ENCODE measurements at regions not wholly inside any gene's neighbourhood (a gene's known extent, or its start where the extent isn't known, plus 50 kb on each side); places are given as distances from the start of the nearest gene placed in this dataset.

GRCh38 chr19:28345811-28346210, 867.1 kb downstream of the UQCRFS1 start:
- Histone ChIP-seq H3K56ac (ENCODE audit: insufficient read length, low read depth, low read length) (no peak overlapping the region), H3K27me3 (ENCODE audit: insufficient read depth, low read length) (no peaks in the 10 kb centered on the region), H3K14ac (ENCODE audit: insufficient read depth, low read length) (no peak overlapping the region), H3K79me1 (ENCODE audit: insufficient read depth, low read depth, low read length, poor library complexity, severe bottlenecking) (no peaks in the 10 kb centered on the region), H4K8ac (replicated peaks; ENCODE audit: insufficient read length, low read depth, low read length) (no peak overlapping the region), H2AK5ac (ENCODE audit: insufficient read length, low read length) (no peak overlapping the region), H2AFZ (ENCODE audit: low read length) (no peak overlapping the region), H3K18ac (ENCODE audit: insufficient read length, low read depth, low read length) (no peak overlapping the region), H3K23ac (ENCODE audit: insufficient read length, low read depth, low read length) (no peak overlapping the region), H2BK120ac (ENCODE audit: low read depth, low read length, poor library complexity, severe bottlenecking) (no peak overlapping the region), H3K9me3 (ENCODE audit: control insufficient read depth, low read depth, low read length) (no peaks in the 10 kb centered on the region), H3K79me2 (ENCODE audit: insufficient read depth, low read length) (no peaks in the 10 kb centered on the region), H4K5ac (ENCODE audit: insufficient read length, low read depth, low read length) (no peak overlapping the region), H2BK20ac (ENCODE audit: low read depth, low read length, poor library complexity, severe bottlenecking) (no peak overlapping the region), H2BK15ac (ENCODE audit: low read depth, low read length) (no peak overlapping the region), H3K4ac (ENCODE audit: low read depth, low read length) (no peak overlapping the region), H2BK5ac (ENCODE audit: insufficient read length, low read length) (no peak overlapping the region), H4K20me1 (ENCODE audit: control insufficient read depth, insufficient read depth, insufficient read length) (no peaks in the 10 kb centered on the region), H2BK12ac (ENCODE audit: insufficient read length, low read depth, low read length) (no peak overlapping the region), H3K4me1 (ENCODE audit: insufficient read depth, low read length) (no peaks in the 10 kb centered on the region), H3K9ac (ENCODE audit: extremely low read depth, insufficient read length, low read length) (no peak overlapping the region), H3K4me2 (ENCODE audit: insufficient read depth, insufficient read length, low read length) (no peak overlapping the region), H4K91ac (ENCODE audit: insufficient read length, low read depth, low read length) (no peak overlapping the region), H3K27ac (ENCODE audit: insufficient read length, low read depth, low read length) (no peak overlapping the region), H3T11ph (ENCODE audit: low read length) (no peak overlapping the region), H3K23me2 (ENCODE audit: insufficient read length, low read depth, low read length, poor library complexity, severe bottlenecking) (no peaks in the 10 kb centered on the region)
- no peaks in the 10 kb centered on the region for H3K27me3 Mint-ChIP-seq (ENCODE audit: low read depth)
- no CpG with 5 or more reads among the region's 3 CpGs for WGBS (ENCODE audit: extremely low coverage, insufficient read length, low lambda C conversion rate)
- TF ChIP-seq, protein P1, sequence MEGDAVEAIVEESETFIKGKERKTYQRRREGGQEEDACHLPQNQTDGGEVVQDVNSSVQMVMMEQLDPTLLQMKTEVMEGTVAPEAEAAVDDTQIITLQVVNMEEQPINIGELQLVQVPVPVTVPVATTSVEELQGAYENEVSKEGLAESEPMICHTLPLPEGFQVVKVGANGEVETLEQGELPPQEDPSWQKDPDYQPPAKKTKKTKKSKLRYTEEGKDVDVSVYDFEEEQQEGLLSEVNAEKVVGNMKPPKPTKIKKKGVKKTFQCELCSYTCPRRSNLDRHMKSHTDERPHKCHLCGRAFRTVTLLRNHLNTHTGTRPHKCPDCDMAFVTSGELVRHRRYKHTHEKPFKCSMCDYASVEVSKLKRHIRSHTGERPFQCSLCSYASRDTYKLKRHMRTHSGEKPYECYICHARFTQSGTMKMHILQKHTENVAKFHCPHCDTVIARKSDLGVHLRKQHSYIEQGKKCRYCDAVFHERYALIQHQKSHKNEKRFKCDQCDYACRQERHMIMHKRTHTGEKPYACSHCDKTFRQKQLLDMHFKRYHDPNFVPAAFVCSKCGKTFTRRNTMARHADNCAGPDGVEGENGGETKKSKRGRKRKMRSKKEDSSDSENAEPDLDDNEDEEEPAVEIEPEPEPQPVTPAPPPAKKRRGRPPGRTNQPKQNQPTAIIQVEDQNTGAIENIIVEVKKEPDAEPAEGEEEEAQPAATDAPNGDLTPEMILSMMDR (conservative IDR thresholded peaks at IDR 0.05) = no peak
- no peak overlapping the region for H3K4me3 Mint-ChIP-seq
- no peak for DNase-seq
- no peak overlapping the region for H3K27ac Mint-ChIP-seq
- H3K36me3 Mint-ChIP-seq (ENCODE audit: insufficient read depth in 1 of 3, low read depth in 3 of 3) = peaks cover 0 to 4% (median 0%) of the 10 kb centered on the region in 3 experiments; a peak in 1 of 7 replicates
- H3K4me1 Mint-ChIP-seq = peaks cover 6 to 9% of the 10 kb centered on the region in 2 experiments; a peak in 3 of 4 replicates
- H3K9me3 Mint-ChIP-seq = peaks cover 0 to 6% of the 10 kb centered on the region in 2 experiments; a peak in 1 of 5 replicates
